ENCODE measurements at regions not wholly inside any gene's neighbourhood (a gene's known extent, or its start where the extent isn't known, plus 50 kb on each side); places are given as distances from the start of the nearest gene placed in this dataset.
A peak's percentile ranks its signal among the peaks of the same experiment; 100 is the strongest.

DNA sequence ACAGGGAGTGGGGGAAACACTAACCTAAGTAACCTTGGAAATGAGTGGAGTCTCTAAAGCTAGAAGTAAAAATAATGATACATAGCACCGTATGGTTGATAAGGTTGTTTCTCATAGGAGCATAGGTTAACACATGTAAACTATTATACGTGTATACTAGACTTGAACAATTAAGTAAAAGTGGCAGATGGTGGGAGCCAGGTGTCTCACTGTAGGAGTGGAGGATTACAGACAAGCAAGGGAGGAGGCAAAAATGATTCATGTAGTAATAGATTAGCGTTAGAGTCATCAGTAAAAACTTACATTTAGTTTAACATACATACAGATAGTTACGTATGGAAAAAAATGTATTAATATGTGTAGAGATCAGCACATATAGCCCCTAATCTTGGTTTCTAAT lies 138.4 kb upstream of the DSCAM start:
- WGBS (ENCODE audit: insufficient coverage, low coverage, low lambda C conversion rate, missing lambda C conversion rate) = 37% methylated on average over 4 of the region's 4 CpGs
- no peaks in the 10 kb centered on the region for H3K27me3 ChIP-seq
- ATAC-seq (no peak), DNase-seq (no peak)
- no peak for TF ChIP-seq POLR2A (IDR thresholded peaks at IDR 0.05)
- TF ChIP-seq, protein P1, sequence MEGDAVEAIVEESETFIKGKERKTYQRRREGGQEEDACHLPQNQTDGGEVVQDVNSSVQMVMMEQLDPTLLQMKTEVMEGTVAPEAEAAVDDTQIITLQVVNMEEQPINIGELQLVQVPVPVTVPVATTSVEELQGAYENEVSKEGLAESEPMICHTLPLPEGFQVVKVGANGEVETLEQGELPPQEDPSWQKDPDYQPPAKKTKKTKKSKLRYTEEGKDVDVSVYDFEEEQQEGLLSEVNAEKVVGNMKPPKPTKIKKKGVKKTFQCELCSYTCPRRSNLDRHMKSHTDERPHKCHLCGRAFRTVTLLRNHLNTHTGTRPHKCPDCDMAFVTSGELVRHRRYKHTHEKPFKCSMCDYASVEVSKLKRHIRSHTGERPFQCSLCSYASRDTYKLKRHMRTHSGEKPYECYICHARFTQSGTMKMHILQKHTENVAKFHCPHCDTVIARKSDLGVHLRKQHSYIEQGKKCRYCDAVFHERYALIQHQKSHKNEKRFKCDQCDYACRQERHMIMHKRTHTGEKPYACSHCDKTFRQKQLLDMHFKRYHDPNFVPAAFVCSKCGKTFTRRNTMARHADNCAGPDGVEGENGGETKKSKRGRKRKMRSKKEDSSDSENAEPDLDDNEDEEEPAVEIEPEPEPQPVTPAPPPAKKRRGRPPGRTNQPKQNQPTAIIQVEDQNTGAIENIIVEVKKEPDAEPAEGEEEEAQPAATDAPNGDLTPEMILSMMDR (IDR thresholded peaks at IDR 0.05) = no peak
- no peak overlapping the region for H3K4me3 ChIP-seq
- H3K27ac ChIP-seq = no peak overlapping the region
- no peaks in the 10 kb centered on the region for H3K9me3 ChIP-seq
- no peaks in the 10 kb centered on the region for H3K4me1 ChIP-seq
- intact Hi-C loops (cut with DNase I) = no loop called here
- H3K36me3 ChIP-seq = no peaks in the 10 kb centered on the region

DNA sequence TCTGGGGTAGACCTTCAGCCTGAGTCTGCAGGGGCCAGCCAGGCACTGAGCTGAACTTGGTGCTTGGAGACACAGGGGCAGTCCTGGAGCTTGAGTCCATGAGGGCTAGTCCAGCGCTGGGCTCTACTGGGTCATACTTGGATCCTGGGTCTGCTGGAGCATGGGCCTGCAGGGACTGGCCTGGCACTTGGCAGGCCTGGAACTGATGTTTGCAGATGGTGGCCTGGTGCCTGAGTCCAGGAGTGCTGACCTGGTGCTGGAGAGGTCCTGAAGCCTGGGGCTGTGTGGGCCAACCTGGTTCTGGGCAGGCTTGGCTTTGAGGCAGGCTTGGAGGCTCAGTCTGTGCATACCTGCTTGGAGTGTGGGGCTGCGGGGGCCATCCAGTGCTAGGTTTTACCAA lies 143.4 kb upstream of the DSCAM start:
- intact Hi-C loops (cut with DNase I) = no loop called here
- WGBS (ENCODE audit: insufficient coverage, low coverage, low lambda C conversion rate, missing lambda C conversion rate) = no CpG with 5 or more reads among the region's 2 CpGs
- H3K4me1 ChIP-seq = no peaks in the 10 kb centered on the region
- no peaks in the 10 kb centered on the region for H3K27me3 ChIP-seq
- no peaks in the 10 kb centered on the region for H3K36me3 ChIP-seq
- H3K27ac ChIP-seq = no peak overlapping the region
- no peak for TF ChIP-seq POLR2A (IDR thresholded peaks at IDR 0.05)
- TF ChIP-seq, protein P1 (IDR thresholded peaks at IDR 0.05) = no peak
- no peaks in the 10 kb centered on the region for H3K9me3 ChIP-seq
- no peak overlapping the region for H3K4me3 ChIP-seq
- DNase-seq = no peak
- ATAC-seq = peak in 2 of 4 donors; percentile 11 to 28

DNA sequence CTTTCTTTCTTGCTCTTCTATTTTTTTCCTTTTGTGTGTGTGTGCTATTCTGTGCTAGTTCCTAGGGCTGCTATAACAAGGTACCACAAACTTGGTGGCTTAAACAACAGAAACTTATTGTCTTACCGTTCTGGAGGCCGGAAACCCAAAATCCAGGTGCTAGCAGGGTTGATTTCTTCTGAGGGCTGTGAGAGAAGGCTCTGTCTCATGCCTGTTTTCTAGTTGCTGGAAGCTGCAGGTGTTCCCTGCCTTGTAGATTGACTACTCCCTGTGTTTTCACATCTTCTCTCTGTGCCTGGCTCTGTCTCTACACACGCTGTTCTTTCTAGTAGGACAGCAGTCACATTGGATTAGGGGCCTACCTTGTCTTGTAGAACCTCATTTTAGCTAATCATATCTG lies 150.9 kb upstream of the DSCAM start:
- no peaks in the 10 kb centered on the region for H3K4me1 ChIP-seq
- H3K27ac ChIP-seq = no peak overlapping the region
- no peaks in the 10 kb centered on the region for H3K36me3 ChIP-seq
- H3K27me3 ChIP-seq = no peaks in the 10 kb centered on the region
- H3K9me3 ChIP-seq = peaks cover 0 to 7% (median 0%) of the 10 kb centered on the region in 4 donors
- ATAC-seq = no peak
- DNase-seq = no peak
- intact Hi-C loops (cut with DNase I) = no loop called here
- no peak overlapping the region for H3K4me3 ChIP-seq
- WGBS (ENCODE audit: insufficient coverage, low coverage, low lambda C conversion rate, missing lambda C conversion rate) = 56% methylated on average over 3 of the region's 3 CpGs
- TF ChIP-seq, protein P1 (IDR thresholded peaks at IDR 0.05) = no peak
- TF ChIP-seq POLR2A (IDR thresholded peaks at IDR 0.05) = no peak

DNA sequence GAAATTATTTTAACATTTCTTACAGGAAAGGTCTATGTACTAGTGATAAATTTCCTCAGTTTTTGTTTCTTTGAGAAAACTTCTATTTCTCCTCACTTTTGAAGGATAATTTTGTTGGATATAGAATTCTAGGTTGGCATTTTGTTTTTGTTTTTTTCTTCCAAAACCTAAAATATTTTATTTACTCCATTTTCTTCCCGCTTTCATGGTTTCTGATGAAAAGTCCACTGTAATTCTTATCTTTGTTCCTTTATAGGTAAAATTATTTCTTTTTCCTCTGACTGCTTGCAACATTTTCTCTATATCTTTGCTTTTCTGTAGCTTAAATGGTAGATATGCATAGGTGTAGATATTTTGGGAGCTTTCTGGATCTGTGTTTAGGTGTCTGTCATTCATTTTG lies 153.9 kb upstream of the DSCAM start:
- no peak for ATAC-seq
- intact Hi-C loops (cut with DNase I) = no loop called here

More for the DNA sequence above, 153.9 kb upstream of the DSCAM start:
- H3K27me3 ChIP-seq = no peaks in the 10 kb centered on the region
- no peaks in the 10 kb centered on the region for H3K4me1 ChIP-seq
- 81% methylated on average over 1 of the region's 1 CpG for WGBS (ENCODE audit: insufficient coverage, low coverage, low lambda C conversion rate, missing lambda C conversion rate)
- peaks cover 0 to 7% (median 0%) of the 10 kb centered on the region in 4 donors for H3K9me3 ChIP-seq
- no peaks in the 10 kb centered on the region for H3K36me3 ChIP-seq
- H3K4me3 ChIP-seq = no peak overlapping the region
- no peak for DNase-seq
- TF ChIP-seq, protein P1 (IDR thresholded peaks at IDR 0.05) = no peak
- TF ChIP-seq POLR2A (IDR thresholded peaks at IDR 0.05) = no peak
- no peak overlapping the region for H3K27ac ChIP-seq
